GM23248 (cell line): ENCODE measurements at regions not wholly inside any gene's neighbourhood (a gene's known extent, or its start where the extent isn't known, plus 50 kb on each side); places are given as distances from the start of the nearest gene placed in this dataset.

Experiments used
- DNase-seq: peaks from one replicate; pipeline ENCODE4 v3.0.0-alpha.2; 2015
- H2AFZ ChIP-seq: fragments of 200-600 bp; sonication (generic); 2 replicates; pipeline ENCODE4 v1.6.1; 2016; ENCODE audit warnings: antibody characterized with exemption
- H3F3A ChIP-seq: fragments of 200-600 bp; sonication (generic); 2 replicates; pipeline ENCODE4 v1.6.1; 2016; ENCODE audit warnings: mild to moderate bottlenecking, antibody characterized with exemption, mixed run types; ENCODE audit not compliant: insufficient read depth
- H3K27ac ChIP-seq: fragments of 200-600 bp; sonication (generic); 2 replicates; pipeline ENCODE4 v1.5.1; 2016; ENCODE audit warnings: mild to moderate bottlenecking
- H3K27me3 ChIP-seq: fragments of 200-600 bp; sonication (generic); replicated peaks from 2 replicates; pipeline ENCODE4 v1.6.1; 2016; ENCODE audit warnings: mild to moderate bottlenecking; ENCODE audit not compliant: insufficient read depth
- H3K36me3 ChIP-seq: fragments of 200-600 bp; sonication (generic); 2 replicates; pipeline ENCODE4 v1.6.1; 2016; ENCODE audit warnings: low read depth, mild to moderate bottlenecking
- H3K4me1 ChIP-seq: fragments of 200-600 bp; sonication (generic); 2 replicates; pipeline ENCODE4 v1.6.1; 2016; ENCODE audit warnings: mild to moderate bottlenecking; ENCODE audit not compliant: insufficient read depth
- H3K4me2 ChIP-seq: fragments of 200-600 bp; sonication (generic); one replicate; pipeline ENCODE4 v1.6.1; 2016; ENCODE audit warnings: mild to moderate bottlenecking; ENCODE audit not compliant: unreplicated experiment
- H3K4me3 ChIP-seq: fragments of 200-600 bp; sonication (generic); 2 replicates; pipeline ENCODE4 v1.5.1; 2016; ENCODE audit warnings: mild to moderate bottlenecking
- H3K79me2 ChIP-seq: fragments of 200-600 bp; sonication (generic); 2 replicates; pipeline ENCODE4 v1.6.1; 2016; ENCODE audit warnings: mild to moderate bottlenecking; ENCODE audit not compliant: insufficient read depth
- H3K9ac ChIP-seq: fragments of 200-600 bp; sonication (generic); 2 replicates; pipeline ENCODE4 v1.6.1; 2016; ENCODE audit warnings: mild to moderate bottlenecking
- H3K9me2 ChIP-seq: fragments of 200-600 bp; sonication (generic); 2 replicates; pipeline ENCODE4 v1.6.1; 2016; ENCODE audit warnings: mixed run types, mild to moderate bottlenecking, moderate library complexity; ENCODE audit not compliant: insufficient read depth
- H3K9me3 ChIP-seq: fragments of 200-600 bp; sonication (generic); one replicate; pipeline ENCODE4 v1.6.1; 2017; ENCODE audit warnings: low read depth
- H4K20me1 ChIP-seq: fragments of 200-600 bp; sonication (generic); 2 replicates; pipeline ENCODE4 v1.6.0; 2016; ENCODE audit not compliant: insufficient read depth
- EZH2 ChIP-seq: fragments of 200-600 bp; sonication (generic); IDR thresholded peaks from 2 replicates; pipeline ENCODE4 v1.6.1; 2018; ENCODE audit warnings: antibody characterized with exemption, mild to moderate bottlenecking; ENCODE audit not compliant: insufficient read depth, poor library complexity, severe bottlenecking
- EZH2phosphoT487 ChIP-seq: fragments of 200-600 bp; sonication (generic); IDR thresholded peaks from 2 replicates; pipeline ENCODE4 v1.6.1; 2018; ENCODE audit warnings: antibody characterized with exemption, moderate library complexity, mild to moderate bottlenecking, low read depth; ENCODE audit not compliant: insufficient read depth
- WGBS, 2 experiments: methylation state at CpG; one replicate each; pipeline ENCODE4 v1.1.6; 2015 to 2017; ENCODE audit warnings: low lambda C conversion rate in 2 of 2, low coverage in 1 of 2; ENCODE audit errors: missing lambda C conversion rate in 2 of 2; 5-methylcytosine and 5-hydroxymethylcytosine counted together
- in situ Hi-C: fragments of 300-500 bp; cut with MboI; formaldehyde crosslinking; loops from 2 replicates; pipeline ENCODE4 v1.15.0; 2020

GRCh38 chr2:235162837-235163197 is 211.0 kb downstream of the SH3BP4 start:
- in situ Hi-C loops, result no loop called here
- no peak overlapping the region for H3K4me2 ChIP-seq
- no peak overlapping the region for H3K4me3 ChIP-seq
- H3K36me3 ChIP-seq, result no peaks in the 10 kb centered on the region
- TF ChIP-seq EZH2 (no peak), EZH2phosphoT487 (no peak)
- H3F3A ChIP-seq, result no peaks in the 10 kb centered on the region
- H3K9ac ChIP-seq, result no peak overlapping the region
- H3K4me1 ChIP-seq, result no peaks in the 10 kb centered on the region
- no peaks in the 10 kb centered on the region for H3K9me2 ChIP-seq
- H4K20me1 ChIP-seq, result no peaks in the 10 kb centered on the region
- 73 to 77% methylated on average over 5 of the region's 5 CpGs for WGBS, 2 experiments
- H2AFZ ChIP-seq, result no peak overlapping the region
- DNase-seq, result no peak
- no peak overlapping the region for H3K27ac ChIP-seq
- H3K79me2 ChIP-seq, result no peaks in the 10 kb centered on the region
- no peaks in the 10 kb centered on the region for H3K27me3 ChIP-seq
- H3K9me3 ChIP-seq, result no peaks in the 10 kb centered on the region

- Histone ChIP-seq H3K9ac (no peak overlapping the region), H3K4me2 (no peak overlapping the region), H3K9me3 (no peaks in the 10 kb centered on the region), H2AFZ (no peak overlapping the region), H3K27me3 (no peaks in the 10 kb centered on the region), H3F3A (peaks cover 8% of the 10 kb centered on the region), H4K20me1 (no peaks in the 10 kb centered on the region), H3K27ac (no peak overlapping the region), H3K9me2 (no peaks in the 10 kb centered on the region), H3K4me3 (no peak overlapping the region), H3K36me3 (no peaks in the 10 kb centered on the region), H3K79me2 (no peaks in the 10 kb centered on the region), H3K4me1 (peaks cover 15% of the 10 kb centered on the region)
- in situ Hi-C loops, result no loop called here
- DNase-seq, result no peak
- 83 to 84% methylated on average over 9 of the region's 9 CpGs for WGBS, 2 experiments
- TF ChIP-seq EZH2phosphoT487 (no peak), EZH2 (no peak)
Measured at GRCh38 chr2:235165136-235165535, 213.3 kb downstream of the SH3BP4 start.

- H3K27me3 ChIP-seq, result no peaks in the 10 kb centered on the region
- H4K20me1 ChIP-seq, result no peaks in the 10 kb centered on the region
- no peak for DNase-seq
- peaks cover 20% of the 10 kb centered on the region for H3K4me1 ChIP-seq
- 69 to 71% methylated on average over 4 of the region's 4 CpGs for WGBS, 2 experiments
- H3K9me2 ChIP-seq, result no peaks in the 10 kb centered on the region
- H3F3A ChIP-seq, result peaks cover 13% of the 10 kb centered on the region
- no peak overlapping the region for H3K4me2 ChIP-seq
- H3K4me3 ChIP-seq, result no peak overlapping the region
- no peak overlapping the region for H3K27ac ChIP-seq
- H3K36me3 ChIP-seq, result no peaks in the 10 kb centered on the region
- H3K79me2 ChIP-seq, result no peaks in the 10 kb centered on the region
- H2AFZ ChIP-seq, result no peak overlapping the region
- TF ChIP-seq EZH2phosphoT487, result no peak
- no peak for TF ChIP-seq EZH2
- no peaks in the 10 kb centered on the region for H3K9me3 ChIP-seq
- H3K9ac ChIP-seq, result no peak overlapping the region
- in situ Hi-C loops, result no loop called here
Measured at GRCh38 chr2:235165631-235166030, 213.8 kb downstream of the SH3BP4 start.

- TF ChIP-seq EZH2phosphoT487 (no peak), EZH2 (no peak)
- H3K9me3 ChIP-seq, result no peaks in the 10 kb centered on the region
- peaks cover 38% of the 10 kb centered on the region for H3K4me1 ChIP-seq
- H3F3A ChIP-seq, result peaks cover 33% of the 10 kb centered on the region
- no peak overlapping the region; the same call in 1 of the 2 replicates for H2AFZ ChIP-seq
- in situ Hi-C loops, result no loop called here
- H3K79me2 ChIP-seq, result no peaks in the 10 kb centered on the region
- H3K4me3 ChIP-seq, result no peak overlapping the region
- no peak overlapping the region for H3K27ac ChIP-seq
- H3K27me3 ChIP-seq, result no peaks in the 10 kb centered on the region
- H3K36me3 ChIP-seq, result no peaks in the 10 kb centered on the region
- H3K9me2 ChIP-seq, result no peaks in the 10 kb centered on the region
- no peak overlapping the region for H3K4me2 ChIP-seq
- DNase-seq, result peak; percentile 4
- H3K9ac ChIP-seq, result no peak overlapping the region
- 73 to 78% methylated on average over 8 of the region's 8 CpGs for WGBS, 2 experiments
- no peaks in the 10 kb centered on the region for H4K20me1 ChIP-seq
Measured at GRCh38 chr2:235168174-235168979, 216.6 kb downstream of the SH3BP4 start.

GRCh38 chr2:235170016-235170415 is 218.2 kb downstream of the SH3BP4 start:
- Histone ChIP-seq H3K79me2 (no peaks in the 10 kb centered on the region), H3K9ac (peak overlapping the region; percentile 73), H3K36me3 (no peaks in the 10 kb centered on the region), H3K9me2 (no peaks in the 10 kb centered on the region), H3F3A (peaks cover 33% of the 10 kb centered on the region), H3K4me1 (peaks cover 38% of the 10 kb centered on the region), H3K4me2 (peak overlapping the region; percentile 71), H3K27me3 (no peaks in the 10 kb centered on the region), H3K9me3 (no peaks in the 10 kb centered on the region), H3K4me3 (peak overlapping the region; percentile 45), H4K20me1 (no peaks in the 10 kb centered on the region), H3K27ac (peak overlapping the region; percentile 95), H2AFZ (no peak overlapping the region)
- in situ Hi-C loops, result no loop called here
- peak; percentile 92 for DNase-seq
- TF ChIP-seq EZH2 (no peak), EZH2phosphoT487 (no peak)
- WGBS, 2 experiments, result 13% methylated on average over 3 of the region's 3 CpGs
